SK-N-SH (cell line): ENCODE measurements at regions not wholly inside any gene's neighbourhood (a gene's known extent, or its start where the extent isn't known, plus 50 kb on each side); places are given as distances from the start of the nearest gene placed in this dataset.

Source experiments
- CTCF ChIA-PET: fragments of 300-600, 350-600 bp; formaldehyde crosslinking; extraction: SDS; loops from one replicate; lab custom pipeline; 2021; lab: Yijun Ruan, JAX
- POLR2A ChIA-PET: fragments of 350-600 bp; sonication (Branson Sonifier 250); formaldehyde crosslinking; extraction: SDS; loops from one replicate; lab custom pipeline; 2020; ENCODE audit warnings: antibody characterized with exemption, inconsistent platforms; lab: Yijun Ruan, JAX
- DNase-seq: peaks from one replicate; pipeline ENCODE4 v3.0.0; 2012
- H2AFZ ChIP-seq: fragments of 200-600 bp; sonication (generic); 2 replicates; pipeline ENCODE4 v1.8.1; 2016; ENCODE audit warnings: antibody characterized with exemption, mild to moderate bottlenecking, low read depth
- H3F3A ChIP-seq: fragments of 200-600 bp; sonication (generic); replicated peaks from 2 replicates; pipeline ENCODE3; 2016; ENCODE audit warnings: antibody characterized with exemption, mild to moderate bottlenecking; ENCODE audit not compliant: insufficient read depth
- H3K27ac ChIP-seq, 2 experiments: fragments of 200-500 bp in 1 of 2; fragments of 200-600 bp in 1 of 2; sonication (Bioruptor generic) in 1 of 2; sonication (generic), shearing (Covaris generic) in 1 of 2; 2 replicates each; pipeline versions ENCODE4 v1.5.1 to v1.6.1; 2014 to 2016; ENCODE audit warnings: low read depth in 2 of 2, inconsistent platforms in 1 of 2, low read length in 1 of 2, mild to moderate bottlenecking in 1 of 2, mixed read lengths in 1 of 2
- H3K27me3 ChIP-seq: fragments of 200-600 bp; sonication (generic), shearing (Covaris generic); 2 replicates; pipeline ENCODE4 v1.6.1; 2016; ENCODE audit warnings: mixed run types; ENCODE audit not compliant: insufficient read depth
- H3K36me3 ChIP-seq, 2 experiments: fragments of 200-500 bp in 1 of 2; fragments of 200-600 bp in 1 of 2; sonication (Bioruptor generic) in 1 of 2; sonication (generic) in 1 of 2; replicated peaks in 1 of 2; 2 replicates each; pipeline versions ENCODE3 to v1.5.1; 2014 to 2016; ENCODE audit warnings: low read length in 1 of 2, mild to moderate bottlenecking in 1 of 2; ENCODE audit not compliant: insufficient read depth in 2 of 2, control insufficient read depth in 1 of 2
- H3K4me1 ChIP-seq, 2 experiments: fragments of 200-500 bp in 1 of 2; fragments of 200-600 bp in 1 of 2; sonication (Bioruptor generic) in 1 of 2; sonication (generic), shearing (Covaris generic) in 1 of 2; 2 replicates each; pipeline versions ENCODE4 v1.5.1 to v1.6.1; 2014 to 2016; ENCODE audit warnings: low read depth in 1 of 2, low read length in 1 of 2, mixed run types in 1 of 2; ENCODE audit not compliant: insufficient read depth in 2 of 2, control insufficient read depth in 1 of 2
- H3K4me2 ChIP-seq: fragments of 200-600 bp; sonication (generic), shearing (Covaris generic); 2 replicates; pipeline ENCODE4 v1.6.1; 2017; ENCODE audit warnings: mixed run types
- H3K4me3 ChIP-seq, 2 experiments: fragments of 200-500 bp in 1 of 2; fragments of 200-600 bp in 1 of 2; sonication (Bioruptor generic) in 1 of 2; sonication (generic), shearing (Covaris generic) in 1 of 2; 2 replicates each; pipeline versions ENCODE4 v1.5.1 to v1.8.1; 2014 to 2016; ENCODE audit warnings: low read depth in 2 of 2, inconsistent platforms in 1 of 2, low read length in 1 of 2, mild to moderate bottlenecking in 1 of 2, mixed read lengths in 1 of 2, moderate library complexity in 1 of 2
- H3K79me2 ChIP-seq: fragments of 200-600 bp; sonication (generic); 2 replicates; pipeline ENCODE4 v1.8.1; 2017; ENCODE audit warnings: mild to moderate bottlenecking; ENCODE audit not compliant: insufficient read depth
- H3K9ac ChIP-seq: fragments of 200-600 bp; sonication (generic); 2 replicates; pipeline ENCODE4 v1.6.1; 2017; ENCODE audit warnings: mixed run types
- H3K9me2 ChIP-seq: fragments of 200-600 bp; sonication (generic); 2 replicates; pipeline ENCODE4 v1.6.1; 2017; ENCODE audit warnings: mixed run types
- H3K9me3 ChIP-seq: fragments of 200-600 bp; sonication (generic); 2 replicates; pipeline ENCODE4 v1.6.1; 2017; ENCODE audit warnings: mixed run types, mild to moderate bottlenecking, moderate library complexity
- H4K20me1 ChIP-seq: fragments of 200-600 bp; sonication (generic); 2 replicates; pipeline ENCODE4 v1.6.1; 2017; ENCODE audit warnings: mild to moderate bottlenecking, mixed run types; ENCODE audit not compliant: insufficient read depth
- CHD2 ChIP-seq: fragments of 150-350 bp; IDR thresholded peaks from 2 replicates; pipeline ENCODE4 v1.6.1; 2018; ENCODE audit warnings: low read length; ENCODE audit not compliant: partially characterized antibody
- EZH2phosphoT487 ChIP-seq: fragments of 200-600 bp; sonication (generic); IDR thresholded peaks from 2 replicates; pipeline ENCODE4 v1.6.1; 2017; ENCODE audit warnings: low read depth, mixed run types, mild to moderate bottlenecking, antibody characterized with exemption, moderate library complexity, borderline replicate concordance
- FOSL2 ChIP-seq: IDR thresholded peaks from 2 replicates; pipeline ENCODE4 v1.4.0; 2012; ENCODE audit warnings: low read depth, mild to moderate bottlenecking, moderate library complexity, borderline replicate concordance
- FOXJ3 ChIP-seq: sonication (generic); formaldehyde crosslinking; IDR thresholded peaks from 2 replicates; pipeline ENCODE4 v1.5.1; 2020; ENCODE audit warnings: mild to moderate bottlenecking, missing genetic modification reagents
- GABPA ChIP-seq: IDR thresholded peaks from 2 replicates; pipeline ENCODE4 v1.4.0; 2012; ENCODE audit warnings: low read depth, mild to moderate bottlenecking
- JUND ChIP-seq: IDR thresholded peaks from 2 replicates; pipeline ENCODE4 v1.4.0; 2012
- MXI1 ChIP-seq: IDR thresholded peaks from 2 replicates; pipeline ENCODE4 v1.6.1; 2012; ENCODE audit warnings: mild to moderate bottlenecking, low read depth, low read length, improper control_type of control experiment
- NRF1 ChIP-seq: IDR thresholded peaks from 2 replicates; pipeline ENCODE4 v1.6.1; 2012; ENCODE audit warnings: low read depth, mild to moderate bottlenecking, low read length
- POLR2AphosphoS5 ChIP-seq: IDR thresholded peaks from 2 replicates; pipeline ENCODE4 v1.6.1; 2012; ENCODE audit warnings: low read depth, low read length
- SIN3A ChIP-seq: IDR thresholded peaks from 2 replicates; pipeline ENCODE4 v1.6.1; 2012; ENCODE audit warnings: low read depth, mild to moderate bottlenecking, low read length, moderate library complexity, borderline replicate concordance
- SMC3 ChIP-seq: IDR thresholded peaks from 2 replicates; pipeline ENCODE4 v1.6.1; 2012; ENCODE audit warnings: low read depth, low read length, improper control_type of control experiment
- TCF12 ChIP-seq: IDR thresholded peaks from 2 replicates; pipeline ENCODE4 v1.4.0; 2012
- WGBS: methylation state at CpG from one replicate; pipeline ENCODE4 v1.1.6; 2017; ENCODE audit warnings: low lambda C conversion rate; 5-methylcytosine and 5-hydroxymethylcytosine counted together
- TF ChIP-seq, protein P1 (sequence below): IDR thresholded peaks from 2 replicates; pipeline ENCODE4 v1.4.0; 2012; ENCODE audit warnings: low read depth
- TF ChIP-seq, protein P2 (sequence below): IDR thresholded peaks from 2 replicates; pipeline ENCODE4 v1.6.1; 2012; ENCODE audit warnings: mild to moderate bottlenecking, low read depth, low read length, moderate library complexity
- TF ChIP-seq, protein P3 (sequence below): IDR thresholded peaks from 2 replicates; pipeline ENCODE4 v1.4.0; 2012; ENCODE audit warnings: low read depth, borderline replicate concordance

DNA sequence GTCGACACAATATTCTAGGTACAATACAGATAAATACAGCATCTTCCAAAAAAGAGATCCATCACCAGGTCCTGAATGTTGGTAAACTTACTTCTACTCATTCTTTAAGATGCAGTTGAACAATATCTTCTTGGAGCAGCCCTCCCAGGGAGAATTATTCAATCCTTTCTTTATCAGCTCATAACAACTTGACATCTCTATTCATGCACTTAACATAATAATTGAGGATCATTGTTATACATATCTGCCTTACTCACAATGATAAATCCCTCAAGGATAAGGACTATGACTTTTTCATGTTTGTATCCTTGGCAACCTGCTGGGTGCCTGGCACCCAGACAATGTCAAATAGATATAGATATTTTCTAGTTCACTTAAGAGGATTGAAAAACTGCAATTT, 219.5 kb downstream of the POU4F1 start:
- POLR2A ChIA-PET = no interaction called here
- Histone ChIP-seq H3K36me3 (no peaks in the 10 kb centered on the region), H3K9me2 (no peaks in the 10 kb centered on the region)

DNA sequence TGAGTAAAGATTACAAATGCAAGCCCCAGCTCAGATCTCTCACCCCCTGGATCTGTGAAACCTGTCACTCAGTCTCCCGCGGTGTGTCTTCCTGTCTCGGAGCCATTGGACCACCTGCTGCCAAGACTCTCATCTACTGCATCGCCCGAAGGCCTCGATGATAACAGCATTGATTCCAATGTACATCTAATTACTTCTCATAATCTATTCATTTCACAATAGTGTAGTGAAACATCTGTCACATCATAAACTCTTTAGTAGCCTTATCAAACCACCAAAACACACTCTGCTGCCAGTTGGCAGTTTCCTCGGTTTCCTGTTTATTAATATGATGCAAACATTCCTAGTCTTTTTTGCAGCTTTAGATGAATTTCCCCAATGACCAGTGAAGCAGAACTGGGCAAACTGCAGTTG, 220.3 kb downstream of the POU4F1 start:
- Histone ChIP-seq H3K27me3 (no peaks in the 10 kb centered on the region), H3F3A (no peaks in the 10 kb centered on the region), H3K79me2 (no peaks in the 10 kb centered on the region), H3K27ac (no peak overlapping the region), H3K36me3 (no peaks in the 10 kb centered on the region), H3K9me3 (no peaks in the 10 kb centered on the region), H3K4me1 (no peaks in the 10 kb centered on the region), H3K9ac (no peak overlapping the region), H3K9me2 (no peaks in the 10 kb centered on the region), H3K4me3 (no peak overlapping the region), H4K20me1 (no peaks in the 10 kb centered on the region), H3K4me2 (no peak overlapping the region), H2AFZ (no peak overlapping the region)
- no peak for TF ChIP-seq NRF1
- TF ChIP-seq, protein P1, sequence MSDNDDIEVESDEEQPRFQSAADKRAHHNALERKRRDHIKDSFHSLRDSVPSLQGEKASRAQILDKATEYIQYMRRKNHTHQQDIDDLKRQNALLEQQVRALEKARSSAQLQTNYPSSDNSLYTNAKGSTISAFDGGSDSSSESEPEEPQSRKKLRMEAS = no peak
- TF ChIP-seq, protein P2, sequence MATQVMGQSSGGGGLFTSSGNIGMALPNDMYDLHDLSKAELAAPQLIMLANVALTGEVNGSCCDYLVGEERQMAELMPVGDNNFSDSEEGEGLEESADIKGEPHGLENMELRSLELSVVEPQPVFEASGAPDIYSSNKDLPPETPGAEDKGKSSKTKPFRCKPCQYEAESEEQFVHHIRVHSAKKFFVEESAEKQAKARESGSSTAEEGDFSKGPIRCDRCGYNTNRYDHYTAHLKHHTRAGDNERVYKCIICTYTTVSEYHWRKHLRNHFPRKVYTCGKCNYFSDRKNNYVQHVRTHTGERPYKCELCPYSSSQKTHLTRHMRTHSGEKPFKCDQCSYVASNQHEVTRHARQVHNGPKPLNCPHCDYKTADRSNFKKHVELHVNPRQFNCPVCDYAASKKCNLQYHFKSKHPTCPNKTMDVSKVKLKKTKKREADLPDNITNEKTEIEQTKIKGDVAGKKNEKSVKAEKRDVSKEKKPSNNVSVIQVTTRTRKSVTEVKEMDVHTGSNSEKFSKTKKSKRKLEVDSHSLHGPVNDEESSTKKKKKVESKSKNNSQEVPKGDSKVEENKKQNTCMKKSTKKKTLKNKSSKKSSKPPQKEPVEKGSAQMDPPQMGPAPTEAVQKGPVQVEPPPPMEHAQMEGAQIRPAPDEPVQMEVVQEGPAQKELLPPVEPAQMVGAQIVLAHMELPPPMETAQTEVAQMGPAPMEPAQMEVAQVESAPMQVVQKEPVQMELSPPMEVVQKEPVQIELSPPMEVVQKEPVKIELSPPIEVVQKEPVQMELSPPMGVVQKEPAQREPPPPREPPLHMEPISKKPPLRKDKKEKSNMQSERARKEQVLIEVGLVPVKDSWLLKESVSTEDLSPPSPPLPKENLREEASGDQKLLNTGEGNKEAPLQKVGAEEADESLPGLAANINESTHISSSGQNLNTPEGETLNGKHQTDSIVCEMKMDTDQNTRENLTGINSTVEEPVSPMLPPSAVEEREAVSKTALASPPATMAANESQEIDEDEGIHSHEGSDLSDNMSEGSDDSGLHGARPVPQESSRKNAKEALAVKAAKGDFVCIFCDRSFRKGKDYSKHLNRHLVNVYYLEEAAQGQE = no peak
- TF ChIP-seq JUND = no peak
- no peak for TF ChIP-seq EZH2phosphoT487
- TF ChIP-seq SMC3 = no peak
- TF ChIP-seq, protein P3, sequence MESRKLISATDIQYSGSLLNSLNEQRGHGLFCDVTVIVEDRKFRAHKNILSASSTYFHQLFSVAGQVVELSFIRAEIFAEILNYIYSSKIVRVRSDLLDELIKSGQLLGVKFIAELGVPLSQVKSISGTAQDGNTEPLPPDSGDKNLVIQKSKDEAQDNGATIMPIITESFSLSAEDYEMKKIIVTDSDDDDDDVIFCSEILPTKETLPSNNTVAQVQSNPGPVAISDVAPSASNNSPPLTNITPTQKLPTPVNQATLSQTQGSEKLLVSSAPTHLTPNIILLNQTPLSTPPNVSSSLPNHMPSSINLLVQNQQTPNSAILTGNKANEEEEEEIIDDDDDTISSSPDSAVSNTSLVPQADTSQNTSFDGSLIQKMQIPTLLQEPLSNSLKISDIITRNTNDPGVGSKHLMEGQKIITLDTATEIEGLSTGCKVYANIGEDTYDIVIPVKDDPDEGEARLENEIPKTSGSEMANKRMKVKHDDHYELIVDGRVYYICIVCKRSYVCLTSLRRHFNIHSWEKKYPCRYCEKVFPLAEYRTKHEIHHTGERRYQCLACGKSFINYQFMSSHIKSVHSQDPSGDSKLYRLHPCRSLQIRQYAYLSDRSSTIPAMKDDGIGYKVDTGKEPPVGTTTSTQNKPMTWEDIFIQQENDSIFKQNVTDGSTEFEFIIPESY = no peak
- TF ChIP-seq SIN3A = no peak
- no peak for TF ChIP-seq GABPA
- no peak for TF ChIP-seq MXI1
- TF ChIP-seq FOSL2 = no peak
- no peak for TF ChIP-seq POLR2AphosphoS5
- no peak for TF ChIP-seq FOXJ3 (CRISPR knock-in tag)
- WGBS = 56% methylated on average over 7 of the region's 7 CpGs
- ChIA-PET POLR2A (interaction anchor here (0.6 kb wide), 1 partner anchor 18 kb away, joined by 3 read pairs; no protein-coding TSS in a partner anchor), CTCF (no interaction called here)
- no peak for DNase-seq

More for the DNA sequence above, 219.5 kb downstream of the POU4F1 start:
- Histone ChIP-seq H3K4me3 (no peak overlapping the region), H3K9ac (no peak overlapping the region), H3K4me1 (no peaks in the 10 kb centered on the region), H2AFZ (no peak overlapping the region), H3K79me2 (no peaks in the 10 kb centered on the region), H3F3A (no peaks in the 10 kb centered on the region), H3K27me3 (no peaks in the 10 kb centered on the region)
- no peak for DNase-seq
- TF ChIP-seq TCF12 = no peak
- TF ChIP-seq CHD2 = no peak
- TF ChIP-seq, all 33 proteins: peak for 0
- CTCF ChIA-PET = interaction anchor here (1.2 kb wide), 1 partner anchor 14 kb away, joined by 3 read pairs; no protein-coding TSS in a partner anchor
- Histone ChIP-seq H3K9me3 (no peaks in the 10 kb centered on the region), H3K4me2 (no peak overlapping the region), H3K27ac (no peak overlapping the region), H4K20me1 (no peaks in the 10 kb centered on the region)
- 7% methylated on average over 1 of the region's 1 CpG for WGBS
